T-helper 1 cell treated with Interleukin-12 subunit alpha and Interleukin-12 subunit beta and Interleukin-4 antibody, amounts not matched to agents 30 μg/mL and 1 μg/mL, for 36 hours (primary cell): ENCODE measurements at regions not wholly inside any gene's neighbourhood (a gene's known extent, or its start where the extent isn't known, plus 50 kb on each side); places are given as distances from the start of the nearest gene placed in this dataset.

Experiments
- H3K27ac Mint-ChIP-seq: one replicate; pipeline ENCODE4 v1.8.0; 2021; ENCODE audit warnings: mild to moderate bottlenecking, mixed read lengths
- H3K27me3 Mint-ChIP-seq: one replicate; pipeline ENCODE4 v1.8.0; 2021; ENCODE audit warnings: low read depth, mixed read lengths
- H3K36me3 Mint-ChIP-seq: one replicate; pipeline ENCODE4 v1.8.0; 2021; ENCODE audit warnings: low read depth, mixed read lengths
- H3K4me1 Mint-ChIP-seq: one replicate; pipeline ENCODE4 v1.8.0; 2021; ENCODE audit warnings: low read depth, mixed read lengths
- H3K4me3 Mint-ChIP-seq: one replicate; pipeline ENCODE4 v1.8.0; 2021; ENCODE audit warnings: mild to moderate bottlenecking, moderate library complexity, mixed read lengths
- H3K9me3 Mint-ChIP-seq: one replicate; pipeline ENCODE4 v1.8.0; 2021; ENCODE audit warnings: mixed read lengths

DNA sequence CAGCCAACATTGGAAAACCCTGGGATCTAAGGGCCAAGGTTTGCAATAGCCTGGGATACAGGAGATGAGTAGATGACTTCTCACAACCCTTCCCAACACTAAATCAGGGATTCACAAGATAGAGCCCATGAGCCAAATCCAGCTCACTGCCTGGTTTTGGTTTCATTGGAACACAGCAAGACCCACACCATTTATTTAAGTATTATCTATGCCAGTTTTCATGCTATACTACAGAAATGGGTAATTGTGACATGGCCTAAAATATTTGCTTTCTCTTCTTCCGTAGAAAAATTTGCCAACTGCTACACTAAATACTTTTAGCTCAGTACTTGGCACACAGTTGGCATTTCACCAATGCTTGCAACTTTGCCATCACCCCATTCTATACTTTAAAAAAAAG is 132.0 kb upstream of the LMCD1 start:
- H3K27ac Mint-ChIP-seq: no peak overlapping the region
- H3K9me3 Mint-ChIP-seq: no peaks in the 10 kb centered on the region
- H3K27me3 Mint-ChIP-seq: peaks cover 17% of the 10 kb centered on the region
- no peaks in the 10 kb centered on the region for H3K4me1 Mint-ChIP-seq
- H3K36me3 Mint-ChIP-seq: no peaks in the 10 kb centered on the region
- H3K4me3 Mint-ChIP-seq: no peak overlapping the region

DNA sequence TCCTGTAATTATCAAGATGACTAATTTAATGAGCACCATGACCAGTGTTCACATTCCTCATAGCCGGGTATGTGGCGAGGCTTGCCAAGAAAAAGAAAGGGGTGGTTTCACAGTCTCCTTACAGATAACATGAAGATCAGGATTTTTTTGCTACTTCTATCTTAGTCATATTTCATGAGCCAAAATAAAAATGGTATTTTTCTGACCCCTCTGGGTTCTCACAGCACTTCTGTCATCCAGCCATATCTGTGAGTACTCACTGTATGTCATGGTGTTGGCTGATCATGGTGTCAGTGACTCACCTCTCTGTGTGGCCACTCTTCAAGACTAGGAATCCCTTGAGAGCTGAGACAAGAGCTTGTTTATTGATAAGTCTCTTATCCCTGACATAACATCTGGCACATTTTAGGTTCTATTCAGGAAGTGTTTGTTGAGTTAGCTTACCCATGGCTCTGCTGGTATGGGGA is 130.5 kb upstream of the LMCD1 start:
- Mint-ChIP-seq H3K36me3 (no peaks in the 10 kb centered on the region), H3K9me3 (no peaks in the 10 kb centered on the region), H3K4me1 (no peaks in the 10 kb centered on the region), H3K4me3 (no peak overlapping the region), H3K27ac (no peak overlapping the region), H3K27me3 (peaks cover 13% of the 10 kb centered on the region)

DNA sequence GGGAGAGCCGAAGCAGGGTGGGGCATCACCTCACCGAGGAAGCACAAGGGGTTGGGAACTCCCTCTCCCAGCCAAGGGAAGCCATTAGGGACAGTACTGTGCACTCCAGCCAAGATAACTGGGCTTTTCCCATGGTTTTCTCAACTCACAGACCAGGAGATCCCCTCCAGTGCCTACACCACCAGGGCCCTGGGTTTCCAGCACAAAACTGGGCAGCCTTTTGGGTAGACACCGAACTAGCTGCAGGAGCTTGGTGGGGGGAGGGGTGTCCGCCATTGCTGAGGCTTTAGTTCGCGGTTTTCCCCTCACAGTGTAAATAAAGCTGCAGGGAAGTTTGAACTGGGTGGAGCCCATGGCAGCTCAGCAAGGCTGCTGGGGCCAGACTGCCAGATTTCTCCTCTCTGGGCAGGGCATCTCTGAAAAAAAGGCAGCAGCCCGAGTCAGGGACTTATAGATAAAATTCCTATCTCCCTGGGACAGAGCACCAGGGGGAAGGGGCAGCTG is 129.6 kb upstream of the LMCD1 start:
- Mint-ChIP-seq H3K9me3 (no peaks in the 10 kb centered on the region), H3K27ac (no peak overlapping the region), H3K4me1 (no peaks in the 10 kb centered on the region), H3K27me3 (peaks cover 7% of the 10 kb centered on the region), H3K4me3 (no peak overlapping the region), H3K36me3 (no peaks in the 10 kb centered on the region)

DNA sequence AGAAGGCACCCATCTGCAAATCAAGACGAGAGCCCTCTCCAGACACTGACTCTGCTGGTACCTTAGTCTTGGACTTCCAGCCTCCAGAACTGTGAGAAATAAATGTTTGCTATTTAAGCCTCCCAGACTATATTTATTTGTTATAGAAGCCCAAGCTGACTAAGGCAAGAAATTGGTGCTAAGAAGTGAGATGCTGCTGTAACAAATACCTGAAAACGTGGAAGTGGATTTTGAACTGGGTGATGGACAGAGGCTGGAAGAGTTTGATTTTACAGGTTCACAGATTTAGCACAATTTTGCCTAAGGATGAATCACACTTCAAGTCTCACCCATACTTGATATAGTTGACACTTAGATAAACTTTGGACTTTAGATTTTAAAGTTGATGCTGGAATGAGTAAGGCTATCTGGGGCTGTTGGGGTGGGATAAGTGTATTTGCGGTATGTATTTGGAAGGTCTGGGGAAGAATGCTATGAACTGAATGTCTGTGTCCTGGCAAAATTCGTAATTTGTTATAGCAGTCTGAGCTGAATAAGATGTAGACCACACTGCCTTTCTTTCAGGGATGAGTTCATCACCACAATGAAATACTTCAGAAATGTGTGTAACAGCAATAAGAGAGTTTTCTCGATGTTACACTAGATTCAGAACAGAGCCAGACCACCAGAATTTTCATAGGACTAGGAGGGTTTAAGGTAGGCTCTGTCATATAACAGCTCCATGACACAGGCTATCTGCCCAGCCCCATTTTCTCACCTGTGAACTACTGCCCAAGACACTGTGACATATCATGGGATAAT is 120.5 kb upstream of the LMCD1 start:
- Mint-ChIP-seq H3K36me3 (no peaks in the 10 kb centered on the region), H3K9me3 (no peaks in the 10 kb centered on the region), H3K4me3 (no peak overlapping the region), H3K27me3 (no peaks in the 10 kb centered on the region), H3K4me1 (no peaks in the 10 kb centered on the region), H3K27ac (no peak overlapping the region)

DNA sequence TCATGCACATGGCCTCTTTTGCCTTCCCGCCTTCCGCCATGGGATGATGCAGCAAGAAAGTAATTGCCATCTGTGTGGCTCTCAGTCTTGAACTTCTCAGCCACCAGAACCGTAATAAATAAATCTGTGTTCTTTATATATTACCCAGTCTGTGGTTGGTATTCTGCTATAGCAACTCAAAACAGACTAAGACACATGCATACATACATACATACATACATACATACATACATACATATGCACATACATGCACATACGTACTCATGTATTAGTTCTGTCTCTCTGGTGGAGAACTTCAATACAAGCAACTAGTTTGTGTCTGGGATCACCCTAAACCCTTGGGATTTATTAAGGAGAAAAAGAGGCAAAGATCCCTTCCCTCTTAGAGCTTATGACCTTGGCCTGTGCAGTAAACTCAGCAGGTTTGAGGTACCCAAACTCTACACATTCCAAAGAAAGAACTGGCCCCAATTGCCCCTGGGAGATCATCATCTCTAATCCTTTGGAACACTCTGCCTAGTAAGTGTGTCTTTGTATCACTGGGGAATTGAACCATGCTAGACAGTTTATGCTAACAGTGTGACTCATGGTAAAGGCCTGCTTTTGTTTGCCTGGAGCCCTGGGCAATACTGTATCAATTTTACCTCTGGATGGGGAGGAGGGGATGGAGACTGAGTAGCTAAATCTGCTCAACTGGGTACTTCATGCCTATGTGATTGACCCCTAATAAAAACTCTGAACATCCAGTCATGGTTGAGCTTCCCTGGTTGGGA is 115.6 kb upstream of the LMCD1 start:
- H3K27ac Mint-ChIP-seq: no peak overlapping the region
- no peaks in the 10 kb centered on the region for H3K27me3 Mint-ChIP-seq
- no peaks in the 10 kb centered on the region for H3K36me3 Mint-ChIP-seq
- no peak overlapping the region for H3K4me3 Mint-ChIP-seq
- H3K9me3 Mint-ChIP-seq: peaks cover 4% of the 10 kb centered on the region
- no peaks in the 10 kb centered on the region for H3K4me1 Mint-ChIP-seq

DNA sequence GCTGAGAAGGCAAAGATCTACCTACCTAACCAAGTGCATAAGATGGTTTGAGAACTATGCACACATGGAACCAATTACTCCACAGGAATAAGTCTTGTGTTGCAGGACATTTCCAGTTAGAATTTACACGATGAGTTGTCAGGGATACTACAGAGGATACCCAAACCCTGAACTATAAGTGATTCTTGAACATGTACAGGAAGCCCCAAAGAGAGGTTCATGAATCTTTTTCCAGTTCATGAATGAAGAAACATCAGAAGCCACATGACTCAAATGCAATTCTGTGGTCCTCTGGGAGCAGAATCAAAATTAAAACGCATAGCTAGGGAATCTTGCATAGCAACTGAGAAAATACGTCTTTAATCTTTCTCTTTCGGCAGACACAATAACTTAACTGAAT is 114.1 kb upstream of the LMCD1 start:
- no peaks in the 10 kb centered on the region for H3K36me3 Mint-ChIP-seq

DNA sequence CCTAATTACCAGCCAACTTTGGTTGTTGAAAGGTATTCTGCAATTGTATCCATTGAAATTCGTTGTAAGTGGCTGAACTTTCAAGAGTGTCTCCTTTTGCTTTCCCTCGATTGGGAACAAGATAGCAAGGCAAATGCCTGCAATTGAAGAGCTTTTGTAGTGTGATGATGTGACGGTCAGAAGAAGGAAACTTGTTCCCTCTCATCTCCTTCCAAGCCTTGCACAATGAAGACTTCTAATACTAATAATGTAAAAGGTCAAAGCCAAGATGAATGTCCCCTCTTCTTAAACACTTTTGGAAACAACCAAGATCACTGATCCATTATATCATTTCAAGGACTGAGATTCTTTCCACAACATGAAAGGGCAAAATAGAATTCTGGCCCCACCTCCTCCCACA is 101.9 kb upstream of the LMCD1 start:
- Mint-ChIP-seq H3K27me3 (peaks cover 3% of the 10 kb centered on the region), H3K27ac (no peak overlapping the region), H3K9me3 (no peaks in the 10 kb centered on the region), H3K4me1 (no peaks in the 10 kb centered on the region), H3K36me3 (no peaks in the 10 kb centered on the region), H3K4me3 (no peak overlapping the region)

More for the DNA sequence above, 114.1 kb upstream of the LMCD1 start:
- no peaks in the 10 kb centered on the region for H3K4me1 Mint-ChIP-seq
- H3K27ac Mint-ChIP-seq: no peak overlapping the region
- H3K4me3 Mint-ChIP-seq: no peak overlapping the region
- H3K9me3 Mint-ChIP-seq: peaks cover 4% of the 10 kb centered on the region
- no peaks in the 10 kb centered on the region for H3K27me3 Mint-ChIP-seq

DNA sequence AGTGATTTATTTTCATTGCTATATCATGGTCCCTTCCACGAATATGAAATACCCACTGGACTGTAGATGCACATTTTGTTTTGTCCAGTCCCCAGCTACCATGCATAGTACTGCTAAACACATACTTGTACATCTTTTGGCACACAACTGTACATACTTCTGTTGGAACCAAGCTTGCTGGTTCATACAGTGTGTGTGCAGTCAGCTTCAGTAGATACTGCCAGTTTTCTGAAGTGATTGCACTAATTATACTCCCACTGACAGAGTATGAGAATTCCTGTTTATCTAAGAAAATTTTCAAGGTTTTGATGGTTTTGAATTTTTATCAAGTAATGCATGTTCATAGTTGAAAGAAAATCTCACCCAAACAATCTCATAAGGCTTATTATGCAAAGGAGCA is 100.7 kb upstream of the LMCD1 start:
- no peaks in the 10 kb centered on the region for H3K9me3 Mint-ChIP-seq
- peaks cover 3% of the 10 kb centered on the region for H3K27me3 Mint-ChIP-seq
- H3K4me1 Mint-ChIP-seq: no peaks in the 10 kb centered on the region
- H3K4me3 Mint-ChIP-seq: no peak overlapping the region
- H3K27ac Mint-ChIP-seq: no peak overlapping the region
- no peaks in the 10 kb centered on the region for H3K36me3 Mint-ChIP-seq

DNA sequence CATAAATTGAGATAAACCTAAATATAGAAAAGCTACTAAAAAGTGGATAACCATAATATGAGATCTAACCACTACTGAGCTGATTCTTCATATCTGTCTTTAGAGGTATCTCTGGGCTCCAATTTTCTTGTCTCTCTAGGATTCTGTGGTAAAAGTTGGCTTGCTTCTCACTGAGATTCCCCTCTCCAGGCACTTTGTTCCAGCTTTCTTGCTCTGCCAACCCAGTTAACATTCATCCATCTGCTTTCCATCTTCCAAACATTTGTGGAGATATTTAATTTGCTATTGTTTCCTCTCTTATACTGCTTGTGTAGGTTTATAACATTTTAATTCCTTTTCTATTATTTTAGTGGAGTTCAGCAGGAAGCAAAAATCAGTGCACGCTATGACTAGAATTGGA is 97.6 kb upstream of the LMCD1 start:
- no peak overlapping the region for H3K4me3 Mint-ChIP-seq
- H3K36me3 Mint-ChIP-seq: no peaks in the 10 kb centered on the region
- H3K27me3 Mint-ChIP-seq: peaks cover 3% of the 10 kb centered on the region

DNA sequence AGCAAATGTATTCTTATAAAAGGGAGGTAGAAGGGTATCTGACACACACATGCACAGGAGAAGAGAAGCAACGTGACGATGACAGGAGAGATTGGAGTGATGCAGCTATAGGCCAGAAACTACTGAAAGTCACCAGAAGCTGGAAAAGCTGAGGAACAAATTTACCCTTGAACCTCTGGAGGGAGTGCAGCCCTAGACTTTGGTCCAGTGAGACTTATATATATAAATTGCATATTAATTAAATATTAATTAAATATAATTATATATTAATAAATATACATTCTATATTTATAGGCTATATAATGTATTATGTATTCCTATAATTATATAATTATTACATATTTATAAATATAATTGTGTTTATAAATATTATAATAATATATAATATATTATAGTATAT is 96.5 kb upstream of the LMCD1 start:
- Mint-ChIP-seq H3K9me3 (no peaks in the 10 kb centered on the region), H3K27me3 (no peaks in the 10 kb centered on the region), H3K4me1 (no peaks in the 10 kb centered on the region), H3K4me3 (no peak overlapping the region), H3K27ac (no peak overlapping the region), H3K36me3 (no peaks in the 10 kb centered on the region)

More for the DNA sequence above, 97.6 kb upstream of the LMCD1 start:
- Mint-ChIP-seq H3K27ac (no peak overlapping the region), H3K4me1 (no peaks in the 10 kb centered on the region), H3K9me3 (no peaks in the 10 kb centered on the region)

DNA sequence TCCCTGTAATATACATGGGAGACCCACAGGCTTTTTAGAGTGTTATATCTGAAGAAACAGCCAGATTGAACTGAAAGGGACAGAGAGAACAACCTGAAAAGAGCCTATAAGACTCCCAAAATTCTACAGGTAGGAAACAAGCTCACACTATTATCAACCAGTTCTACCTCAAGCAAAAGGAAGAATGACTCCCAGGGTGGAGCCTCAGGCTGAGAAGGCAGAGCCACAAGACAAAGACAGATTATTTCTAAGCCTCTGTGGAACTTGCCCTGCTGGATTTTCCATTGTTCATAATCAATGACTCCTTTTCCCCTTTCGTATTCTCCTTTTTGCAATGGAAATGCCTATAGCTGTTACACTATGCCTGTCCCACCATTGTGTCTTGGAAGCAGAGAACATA is 95.1 kb upstream of the LMCD1 start:
- H3K27me3 Mint-ChIP-seq: no peaks in the 10 kb centered on the region
- H3K9me3 Mint-ChIP-seq: no peaks in the 10 kb centered on the region

DNA sequence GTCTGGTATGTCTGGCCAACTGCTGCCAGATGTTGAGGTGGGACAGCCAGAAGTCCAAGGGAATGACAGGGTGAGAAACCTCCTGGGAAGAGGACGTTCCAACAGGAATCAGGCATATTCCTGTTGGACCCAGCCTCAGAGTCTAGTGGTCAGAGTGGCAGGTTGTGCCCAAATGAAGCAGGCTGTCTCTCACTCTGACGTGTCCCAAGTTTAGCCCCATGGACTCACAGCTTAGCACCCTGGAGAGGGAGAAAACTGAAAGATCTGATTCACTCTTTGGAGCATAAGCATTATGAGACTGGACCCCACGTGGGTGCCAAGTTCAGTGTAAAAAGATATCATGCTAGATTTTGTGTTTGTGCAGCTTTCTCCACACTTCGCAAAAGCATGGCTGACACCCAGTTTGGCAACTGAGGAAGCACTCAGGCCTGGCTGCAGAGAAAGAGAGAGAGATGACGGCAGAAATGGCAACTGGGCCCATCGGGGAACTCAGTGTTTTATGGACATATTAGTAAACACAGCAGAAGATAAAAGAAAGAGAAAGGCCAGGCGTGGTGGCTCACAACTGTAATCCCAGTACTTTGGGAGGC is 88.2 kb upstream of the LMCD1 start:
- H3K4me1 Mint-ChIP-seq: peaks cover 2% of the 10 kb centered on the region
- no peak overlapping the region for H3K4me3 Mint-ChIP-seq
- no peaks in the 10 kb centered on the region for H3K9me3 Mint-ChIP-seq
- H3K27ac Mint-ChIP-seq: no peak overlapping the region
- no peaks in the 10 kb centered on the region for H3K36me3 Mint-ChIP-seq
- H3K27me3 Mint-ChIP-seq: no peaks in the 10 kb centered on the region

More for the DNA sequence above, 95.1 kb upstream of the LMCD1 start:
- no peaks in the 10 kb centered on the region for H3K36me3 Mint-ChIP-seq
- H3K4me1 Mint-ChIP-seq: no peaks in the 10 kb centered on the region
- no peak overlapping the region for H3K4me3 Mint-ChIP-seq
- H3K27ac Mint-ChIP-seq: no peak overlapping the region

DNA sequence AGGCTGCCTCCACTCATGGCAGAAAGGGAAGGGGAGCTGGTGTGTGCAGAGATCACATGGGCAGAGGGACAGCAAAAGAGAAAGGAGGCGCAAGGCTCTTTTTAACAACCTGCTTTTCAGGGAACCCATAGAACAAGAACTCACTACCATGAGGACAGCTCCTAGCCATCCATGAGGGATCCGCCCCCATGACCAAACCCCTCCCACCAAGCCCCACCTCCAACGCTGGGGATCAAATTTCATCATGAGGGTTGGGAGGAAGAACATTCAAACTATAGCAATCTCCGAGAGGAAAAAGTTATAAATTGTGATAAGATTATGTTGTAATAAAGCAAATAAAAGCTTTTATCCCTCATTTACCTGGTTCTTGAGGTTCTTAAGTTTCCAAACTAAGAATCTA is 84.7 kb upstream of the LMCD1 start:
- no peaks in the 10 kb centered on the region for H3K9me3 Mint-ChIP-seq
- H3K27ac Mint-ChIP-seq: no peak overlapping the region
- peaks cover 2% of the 10 kb centered on the region for H3K4me1 Mint-ChIP-seq
- H3K36me3 Mint-ChIP-seq: no peaks in the 10 kb centered on the region
- H3K27me3 Mint-ChIP-seq: no peaks in the 10 kb centered on the region
- no peak overlapping the region for H3K4me3 Mint-ChIP-seq

DNA sequence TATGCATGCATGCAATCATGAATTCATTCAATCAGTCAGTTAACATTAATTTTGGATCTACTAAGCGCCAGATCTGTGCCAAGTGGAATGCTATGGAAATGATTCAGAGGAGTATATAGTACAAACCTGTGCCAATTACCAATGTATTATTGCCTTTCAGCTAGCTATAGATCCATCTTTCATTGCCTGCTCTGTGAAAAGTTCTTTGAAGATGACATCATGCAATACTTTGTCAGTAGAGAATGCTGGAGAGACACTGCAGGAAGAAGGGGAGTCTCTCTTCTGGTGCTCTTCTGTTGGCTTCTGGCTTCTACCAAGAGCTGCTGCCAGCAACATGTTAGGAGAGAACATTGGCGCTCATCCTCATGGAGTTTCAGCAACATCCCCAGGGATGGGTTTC is 81.0 kb upstream of the LMCD1 start:
- H3K27me3 Mint-ChIP-seq: no peaks in the 10 kb centered on the region
- H3K9me3 Mint-ChIP-seq: no peaks in the 10 kb centered on the region
- H3K27ac Mint-ChIP-seq: no peak overlapping the region
- peaks cover 2% of the 10 kb centered on the region for H3K4me1 Mint-ChIP-seq
- H3K4me3 Mint-ChIP-seq: no peak overlapping the region
- H3K36me3 Mint-ChIP-seq: no peaks in the 10 kb centered on the region

DNA sequence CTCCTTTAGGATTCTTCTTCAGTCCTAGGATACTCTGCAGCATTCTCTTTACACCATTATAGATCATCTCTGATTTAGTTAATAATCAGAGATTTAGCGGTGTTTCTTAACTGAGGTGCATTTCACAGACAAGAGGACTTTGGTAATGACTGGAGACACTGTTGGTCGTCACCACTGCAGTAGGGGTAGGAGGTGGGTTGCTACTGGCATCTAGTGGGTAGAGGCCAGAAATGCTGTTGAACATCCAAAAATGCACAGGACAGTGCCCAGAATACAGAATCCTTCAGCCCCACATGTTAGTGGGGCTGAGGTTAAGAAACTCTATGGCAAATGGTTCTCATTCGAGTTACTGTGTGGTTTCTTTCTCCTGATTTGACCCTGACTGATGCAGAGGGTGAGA is 80.4 kb upstream of the LMCD1 start:
- Mint-ChIP-seq H3K9me3 (no peaks in the 10 kb centered on the region), H3K4me1 (peaks cover 2% of the 10 kb centered on the region), H3K36me3 (no peaks in the 10 kb centered on the region), H3K4me3 (no peak overlapping the region), H3K27ac (no peak overlapping the region), H3K27me3 (no peaks in the 10 kb centered on the region)
